Lower lobe of right lung (tissue), 2 donors: ENCODE measurements at regions not wholly inside any gene's neighbourhood (a gene's known extent, or its start where the extent isn't known, plus 50 kb on each side); places are given as distances from the start of the nearest gene placed in this dataset.

Experiments used
- ATAC-seq, 2 donors: fragments of 200-7000 bp; cut with Tn5 transposase; one replicate each; pipeline ENCODE4 v1.9.1; 2020 to 2022; ENCODE audit warnings: mild to moderate bottlenecking in 2 of 2, moderate library complexity in 2 of 2
- DNase-seq: peaks from one replicate; pipeline ENCODE4 v3.0.0-alpha.2; 2020
- H3K27ac ChIP-seq: fragments of 200-600 bp; one replicate; pipeline ENCODE4 v1.8.0; 2022
- H3K27me3 ChIP-seq: fragments of 200-600 bp; one replicate; pipeline ENCODE4 v1.8.0; 2022; ENCODE audit warnings: low read depth
- H3K36me3 ChIP-seq: fragments of 200-600 bp; one replicate; pipeline ENCODE4 v1.8.0; 2022; ENCODE audit warnings: mild to moderate bottlenecking
- H3K4me1 ChIP-seq: fragments of 200-600 bp; one replicate; pipeline ENCODE4 v1.8.0; 2022
- H3K4me3 ChIP-seq: fragments of 200-600 bp; one replicate; pipeline ENCODE4 v1.8.0; 2022; ENCODE audit warnings: mild to moderate bottlenecking
- H3K9me3 ChIP-seq: fragments of 200-600 bp; one replicate; pipeline ENCODE4 v1.8.0; 2022
- CTCF ChIP-seq: fragments of 200-600 bp; IDR thresholded peaks from one replicate; pipeline ENCODE4 v1.8.0; 2022; ENCODE audit warnings: antibody characterized with exemption, mild to moderate bottlenecking
- intact Hi-C: fragments of 100-400 bp; cut with DNase I; formaldehyde crosslinking; loops from one replicate; pipeline ENCODE4 v1.11.0; 2022
- donor health status: DM: no; HTN: yes; CAD: no; lungs with severe emphysema.

GRCh38 chr10:28188526-28188925 is 114.3 kb downstream of the MPP7 start:
- Histone ChIP-seq H3K27ac (no peak overlapping the region), H3K9me3 (no peaks in the 10 kb centered on the region), H3K4me3 (no peak overlapping the region), H3K36me3 (no peaks in the 10 kb centered on the region), H3K27me3 (no peaks in the 10 kb centered on the region), H3K4me1 (no peaks in the 10 kb centered on the region)
- no peak for TF ChIP-seq CTCF
- intact Hi-C loops, result no loop called here
- DNase-seq (no peak), ATAC-seq (peak; percentile 69 to 96)

GRCh38 chr10:28186887-28187578 is 115.8 kb downstream of the MPP7 start:
- no peaks in the 10 kb centered on the region for H3K36me3 ChIP-seq
- TF ChIP-seq CTCF, result no peak
- H3K27ac ChIP-seq, result no peak overlapping the region
- H3K9me3 ChIP-seq, result no peaks in the 10 kb centered on the region
- no peaks in the 10 kb centered on the region for H3K4me1 ChIP-seq
- ATAC-seq, result no peak
- intact Hi-C loops, result no loop called here
- H3K4me3 ChIP-seq, result no peak overlapping the region
- no peak for DNase-seq
- no peaks in the 10 kb centered on the region for H3K27me3 ChIP-seq

- no peaks in the 10 kb centered on the region for H3K36me3 ChIP-seq
- no peaks in the 10 kb centered on the region for H3K4me1 ChIP-seq
- H3K27ac ChIP-seq, result no peak overlapping the region
- intact Hi-C loops, result no loop called here
- TF ChIP-seq CTCF, result no peak
- no peaks in the 10 kb centered on the region for H3K9me3 ChIP-seq
- DNase-seq, result no peak
- no peak overlapping the region for H3K4me3 ChIP-seq
- no peaks in the 10 kb centered on the region for H3K27me3 ChIP-seq
- ATAC-seq, result no peak
Observed at GRCh38 chr10:28186461-28186860, 116.4 kb downstream of the MPP7 start.

GRCh38 chr10:28184810-28185209 is 118.1 kb downstream of the MPP7 start:
- H3K4me3 ChIP-seq, result no peak overlapping the region
- TF ChIP-seq CTCF, result no peak
- no peaks in the 10 kb centered on the region for H3K9me3 ChIP-seq
- H3K36me3 ChIP-seq, result no peaks in the 10 kb centered on the region
- no peak for DNase-seq
- intact Hi-C loops, result no loop called here
- H3K27me3 ChIP-seq, result no peaks in the 10 kb centered on the region
- H3K27ac ChIP-seq, result no peak overlapping the region
- no peak for ATAC-seq
- H3K4me1 ChIP-seq, result no peaks in the 10 kb centered on the region

GRCh38 chr10:28181478-28182096 is 121.3 kb downstream of the MPP7 start:
- intact Hi-C loops, result no loop called here
- H3K36me3 ChIP-seq, result no peaks in the 10 kb centered on the region
- no peaks in the 10 kb centered on the region for H3K27me3 ChIP-seq
- H3K4me1 ChIP-seq, result peaks cover 20% of the 10 kb centered on the region
- H3K27ac ChIP-seq, result no peak overlapping the region
- DNase-seq (no peak), ATAC-seq (no peak)
- no peak for TF ChIP-seq CTCF
- H3K9me3 ChIP-seq, result no peaks in the 10 kb centered on the region
- no peak overlapping the region for H3K4me3 ChIP-seq
